ENCODE measurements at regions not wholly inside any gene's neighbourhood (a gene's known extent, or its start where the extent isn't known, plus 50 kb on each side); places are given as distances from the start of the nearest gene placed in this dataset.
"Not testable (repeated sequence)": the region's sequence is repeated elsewhere in the genome, so short reads cannot be mapped to it uniquely, and the experiment has no call there.

GRCh38 chr21:5217933-5218332 is 5303.4 kb upstream of the TPTE start:
- H3K56ac ChIP-seq (replicated peaks; ENCODE audit: insufficient read length, low read depth, low read length); H3K4me2 ChIP-seq (ENCODE audit: insufficient read depth in 1 of 2, low read depth in 2 of 2, low read length in 2 of 2); H3K23me2 ChIP-seq (ENCODE audit: low read depth, low read length); H3K79me2 ChIP-seq (ENCODE audit: control insufficient read depth in 1 of 2, insufficient read depth in 2 of 2, low read length in 2 of 2); H4K8ac ChIP-seq (ENCODE audit: extremely low read depth, insufficient read depth, low read length); H3K4ac ChIP-seq (replicated peaks; ENCODE audit: insufficient read length, low read depth, low read length); H2BK20ac ChIP-seq (ENCODE audit: low read length); H3K4me3 ChIP-seq (ENCODE audit: extremely low read depth in 1 of 4, insufficient read depth in 2 of 4, low read depth in 3 of 4, low read length in 4 of 4); H4K20me1 ChIP-seq (replicated peaks in 1 of 2; ENCODE audit: control insufficient read depth in 1 of 2, insufficient read depth in 2 of 2, low read length in 2 of 2); FAIRE-seq; H3K27ac ChIP-seq (ENCODE audit: low read depth, low read length); H2BK120ac ChIP-seq (replicated peaks; ENCODE audit: low read depth, low read length); DNase-seq (ENCODE audit: low read depth in 1 of 2, low spot score in 2 of 2); H2AK5ac ChIP-seq (ENCODE audit: low read depth, low read length); H4K91ac ChIP-seq (replicated peaks; ENCODE audit: insufficient read length, low read length); H3K4me1 ChIP-seq (replicated peaks in 1 of 4; ENCODE audit: control insufficient read depth in 3 of 4, insufficient read depth in 4 of 4, low read length in 3 of 4); H2BK12ac ChIP-seq (ENCODE audit: low read depth, low read length); H3K9ac ChIP-seq (replicated peaks in 1 of 4; ENCODE audit: extremely low read depth in 1 of 4, low read depth in 3 of 4, low read length in 3 of 4); H3K79me1 ChIP-seq (ENCODE audit: low read depth, low read length); H3K18ac ChIP-seq (ENCODE audit: extremely low read depth, low read length); H3K23ac ChIP-seq (ENCODE audit: insufficient read length); H2BK15ac ChIP-seq (ENCODE audit: low read length); H3K36me3 ChIP-seq (ENCODE audit: control insufficient read depth in 2 of 4, insufficient read depth in 4 of 4, low read length in 3 of 4); H2BK5ac ChIP-seq (ENCODE audit: low read depth, low read length); H3K14ac ChIP-seq (ENCODE audit: insufficient read length); H3K27me3 ChIP-seq (replicated peaks in 1 of 4; ENCODE audit: control insufficient read depth in 3 of 4, extremely low read depth in 1 of 4, insufficient read depth in 3 of 4, low read length in 3 of 4); H4K5ac ChIP-seq (ENCODE audit: insufficient read length, low read depth, low read length); H2AFZ ChIP-seq (ENCODE audit: low read length); POLR2A ChIA-PET (ENCODE audit: partially characterized antibody); CTCF ChIA-PET (ENCODE audit: partially characterized antibody): not testable (repeated sequence)
- 55% methylated on average over 3 of the region's 4 CpGs; no CpG with 5 or more reads in 1 of the 2 experiments for WGBS, 2 experiments (ENCODE audit: extremely low coverage in 1 of 2, insufficient coverage in 1 of 2, insufficient read length in 1 of 2, insufficient replicate concordance in 2 of 2, low coverage in 1 of 2, low lambda C conversion rate in 2 of 2, missing lambda C conversion rate in 1 of 2)
- H3K9me3 ChIP-seq (ENCODE audit: insufficient read depth in 2 of 2, low read depth in 1 of 2, low read length in 1 of 2), result peaks cover 36 to 43% of the 10 kb centered on the region in 2 experiments

- H2BK5ac ChIP-seq (ENCODE audit: low read depth, low read length); DNase-seq (ENCODE audit: low read depth in 1 of 2, low spot score in 2 of 2); H2BK15ac ChIP-seq (ENCODE audit: low read length); H3K9ac ChIP-seq (replicated peaks in 1 of 4; ENCODE audit: extremely low read depth in 1 of 4, low read depth in 3 of 4, low read length in 3 of 4); H3K36me3 ChIP-seq (ENCODE audit: control insufficient read depth in 2 of 4, insufficient read depth in 4 of 4, low read length in 3 of 4); CTCF ChIA-PET (ENCODE audit: partially characterized antibody); H3K4me2 ChIP-seq (ENCODE audit: insufficient read depth in 1 of 2, low read depth in 2 of 2, low read length in 2 of 2); H3K79me1 ChIP-seq (ENCODE audit: low read depth, low read length); H2BK20ac ChIP-seq (ENCODE audit: low read length); H3K4me3 ChIP-seq (ENCODE audit: extremely low read depth in 1 of 4, insufficient read depth in 2 of 4, low read depth in 3 of 4, low read length in 4 of 4); H2BK12ac ChIP-seq (ENCODE audit: low read depth, low read length); H4K91ac ChIP-seq (replicated peaks; ENCODE audit: insufficient read length, low read length); H3K79me2 ChIP-seq (ENCODE audit: control insufficient read depth in 1 of 2, insufficient read depth in 2 of 2, low read length in 2 of 2); H2AK5ac ChIP-seq (ENCODE audit: low read depth, low read length); H3K27me3 ChIP-seq (replicated peaks in 1 of 4; ENCODE audit: control insufficient read depth in 3 of 4, extremely low read depth in 1 of 4, insufficient read depth in 3 of 4, low read length in 3 of 4); H3K4me1 ChIP-seq (replicated peaks in 1 of 4; ENCODE audit: control insufficient read depth in 3 of 4, insufficient read depth in 4 of 4, low read length in 3 of 4); H4K5ac ChIP-seq (ENCODE audit: insufficient read length, low read depth, low read length); H3K4ac ChIP-seq (replicated peaks; ENCODE audit: insufficient read length, low read depth, low read length); H3K23me2 ChIP-seq (ENCODE audit: low read depth, low read length); H3K23ac ChIP-seq (ENCODE audit: insufficient read length); H2AFZ ChIP-seq (ENCODE audit: low read length); H3K14ac ChIP-seq (ENCODE audit: insufficient read length); POLR2A ChIA-PET (ENCODE audit: partially characterized antibody); H2BK120ac ChIP-seq (replicated peaks; ENCODE audit: low read depth, low read length); H4K20me1 ChIP-seq (replicated peaks in 1 of 2; ENCODE audit: control insufficient read depth in 1 of 2, insufficient read depth in 2 of 2, low read length in 2 of 2); H3K27ac ChIP-seq (ENCODE audit: low read depth, low read length); FAIRE-seq; H3K56ac ChIP-seq (replicated peaks; ENCODE audit: insufficient read length, low read depth, low read length); H4K8ac ChIP-seq (ENCODE audit: extremely low read depth, insufficient read depth, low read length); H3K18ac ChIP-seq (ENCODE audit: extremely low read depth, low read length): not testable (repeated sequence)
- peaks cover 52 to 56% of the 10 kb centered on the region in 2 experiments for H3K9me3 ChIP-seq (ENCODE audit: insufficient read depth in 2 of 2, low read depth in 1 of 2, low read length in 1 of 2)
- WGBS, 2 experiments (ENCODE audit: extremely low coverage in 1 of 2, insufficient coverage in 1 of 2, insufficient read length in 1 of 2, insufficient replicate concordance in 2 of 2, low coverage in 1 of 2, low lambda C conversion rate in 2 of 2, missing lambda C conversion rate in 1 of 2), result 57% methylated on average over 5 of the region's 5 CpGs; no CpG with 5 or more reads in 1 of the 2 experiments
Measured at GRCh38 chr21:5219988-5220387, 5301.4 kb upstream of the TPTE start.

Data from H1 (cell line).